Left ventricle myocardium inferior (tissue), 1 donor: ENCODE measurements at regions not wholly inside any gene's neighbourhood (a gene's known extent, or its start where the extent isn't known, plus 50 kb on each side); places are given as distances from the start of the nearest gene placed in this dataset.
A peak's percentile ranks its signal among the peaks of the same experiment; 100 is the strongest.

Experiments used
- DNase-seq: peaks from one replicate; pipeline ENCODE4 v3.0.0-alpha.2; 2020
- H3K27ac ChIP-seq: fragments of 200-600 bp; replicated peaks from 2 replicates; pipeline ENCODE4 v1.8.0; 2021
- H3K27me3 ChIP-seq: fragments of 200-600 bp; 2 replicates; pipeline ENCODE4 v1.8.0; 2021; ENCODE audit warnings: low read depth
- H3K36me3 ChIP-seq: fragments of 200-600 bp; 2 replicates; pipeline ENCODE4 v1.8.0; 2021
- H3K4me1 ChIP-seq: fragments of 200-600 bp; 2 replicates; pipeline ENCODE4 v1.8.0; 2021
- H3K4me3 ChIP-seq: fragments of 200-600 bp; 2 replicates; pipeline ENCODE4 v1.8.0; 2021; ENCODE audit warnings: mild to moderate bottlenecking, moderate library complexity
- H3K9me3 ChIP-seq: fragments of 200-600 bp; replicated peaks from 2 replicates; pipeline ENCODE4 v1.8.0; 2021
- CTCF ChIP-seq: fragments of 200-600 bp; IDR thresholded peaks from 2 replicates; pipeline ENCODE4 v1.8.0; 2021; ENCODE audit warnings: antibody characterized with exemption, mild to moderate bottlenecking, borderline replicate concordance
- intact Hi-C: fragments of 100-400 bp; cut with micrococcal nuclease; formaldehyde crosslinking; loops from one replicate; pipeline ENCODE4 v1.11.0; 2022
- donor health status: DM: no; HTN: yes; CAD: no; lungs with severe emphysema.

GRCh38 chr3:64399205-64399800 lies 174.0 kb upstream of the PRICKLE2 start:
- intact Hi-C loops, result loop anchor here (10.0 kb wide), 1 partner anchor 135 kb away; no protein-coding TSS in a partner anchor
- Histone ChIP-seq H3K27ac (no peak overlapping the region), H3K27me3 (no peaks in the 10 kb centered on the region), H3K36me3 (no peaks in the 10 kb centered on the region), H3K9me3 (no peaks in the 10 kb centered on the region), H3K4me3 (no peak overlapping the region), H3K4me1 (no peaks in the 10 kb centered on the region)
- DNase-seq, result no peak
- TF ChIP-seq CTCF, result peak; percentile 90

- Histone ChIP-seq H3K27ac (no peak overlapping the region), H3K9me3 (no peaks in the 10 kb centered on the region), H3K27me3 (no peaks in the 10 kb centered on the region), H3K4me1 (no peaks in the 10 kb centered on the region), H3K4me3 (no peak overlapping the region), H3K36me3 (no peaks in the 10 kb centered on the region)
- no peak for DNase-seq
- intact Hi-C loops, result loop anchor here (10.0 kb wide), 1 partner anchor 134 kb away; no protein-coding TSS in a partner anchor
- no peak for TF ChIP-seq CTCF
Measured at GRCh38 chr3:64398476-64398875, 173.2 kb upstream of the PRICKLE2 start.

- intact Hi-C loops, result loop anchor here (10.0 kb wide), 1 partner anchor 133 kb away; no protein-coding TSS in a partner anchor
- Histone ChIP-seq H3K4me3 (no peak overlapping the region), H3K27ac (no peak overlapping the region)
Measured at GRCh38 chr3:64398006-64398405, 172.7 kb upstream of the PRICKLE2 start.

GRCh38 chr3:64397573-64397972 lies 172.3 kb upstream of the PRICKLE2 start:
- TF ChIP-seq CTCF, result no peak
- no peaks in the 10 kb centered on the region for H3K36me3 ChIP-seq
- H3K27ac ChIP-seq, result no peak overlapping the region
- no peaks in the 10 kb centered on the region for H3K4me1 ChIP-seq
- H3K4me3 ChIP-seq, result no peak overlapping the region
- H3K27me3 ChIP-seq, result no peaks in the 10 kb centered on the region
- no peak for DNase-seq
- H3K9me3 ChIP-seq, result no peaks in the 10 kb centered on the region
- intact Hi-C loops, result loop anchor here (10.0 kb wide), 1 partner anchor 133 kb away; no protein-coding TSS in a partner anchor

More at GRCh38 chr3:64398006-64398405, 172.7 kb upstream of the PRICKLE2 start:
- DNase-seq, result no peak
- Histone ChIP-seq H3K27me3 (no peaks in the 10 kb centered on the region), H3K36me3 (no peaks in the 10 kb centered on the region), H3K9me3 (no peaks in the 10 kb centered on the region), H3K4me1 (no peaks in the 10 kb centered on the region)
- TF ChIP-seq CTCF, result no peak

GRCh38 chr3:64395490-64395889 lies 170.2 kb upstream of the PRICKLE2 start:
- TF ChIP-seq CTCF, result no peak
- intact Hi-C loops, result loop anchor here (10.0 kb wide), 1 partner anchor 131 kb away; no protein-coding TSS in a partner anchor

More at GRCh38 chr3:64395490-64395889, 170.2 kb upstream of the PRICKLE2 start:
- H3K27ac ChIP-seq, result no peak overlapping the region
- no peak for DNase-seq
- H3K9me3 ChIP-seq, result no peaks in the 10 kb centered on the region
- no peaks in the 10 kb centered on the region for H3K27me3 ChIP-seq
- no peak overlapping the region for H3K4me3 ChIP-seq
- H3K36me3 ChIP-seq, result no peaks in the 10 kb centered on the region
- H3K4me1 ChIP-seq, result no peaks in the 10 kb centered on the region
